Prostate gland (tissue), 2 donors: ENCODE measurements at regions not wholly inside any gene's neighbourhood (a gene's known extent, or its start where the extent isn't known, plus 50 kb on each side); places are given as distances from the start of the nearest gene placed in this dataset.

ENCODE experiments used
- POLR2A ChIP-seq: fragments of 450-650 bp; IDR thresholded peaks from one replicate; pipeline ENCODE4 v1.6.1; 2016; ENCODE audit warnings: antibody characterized with exemption, mild to moderate bottlenecking
- POLR2AphosphoS5 ChIP-seq: sonication (generic); formaldehyde crosslinking; IDR thresholded peaks from one replicate; pipeline ENCODE4 v1.6.1; 2017; ENCODE audit warnings: antibody characterized with exemption
- TF ChIP-seq, protein P1 (sequence below), 4 experiments: fragments of 200-600 bp in 2 of 4; fragments of 450-650 bp in 2 of 4; sonication (generic) in 2 of 4; IDR thresholded peaks; 1 replicate in 3 of 4; 2 replicates in 1 of 4; pipeline ENCODE4 v1.5.1; 2016 to 2019; ENCODE audit warnings: antibody characterized with exemption in 4 of 4, mild to moderate bottlenecking in 2 of 4, moderate library complexity in 2 of 4

GRCh38 chr2:195029804-195030654 lies 627.0 kb upstream of the SLC39A10 start:
- TF ChIP-seq, protein P1, sequence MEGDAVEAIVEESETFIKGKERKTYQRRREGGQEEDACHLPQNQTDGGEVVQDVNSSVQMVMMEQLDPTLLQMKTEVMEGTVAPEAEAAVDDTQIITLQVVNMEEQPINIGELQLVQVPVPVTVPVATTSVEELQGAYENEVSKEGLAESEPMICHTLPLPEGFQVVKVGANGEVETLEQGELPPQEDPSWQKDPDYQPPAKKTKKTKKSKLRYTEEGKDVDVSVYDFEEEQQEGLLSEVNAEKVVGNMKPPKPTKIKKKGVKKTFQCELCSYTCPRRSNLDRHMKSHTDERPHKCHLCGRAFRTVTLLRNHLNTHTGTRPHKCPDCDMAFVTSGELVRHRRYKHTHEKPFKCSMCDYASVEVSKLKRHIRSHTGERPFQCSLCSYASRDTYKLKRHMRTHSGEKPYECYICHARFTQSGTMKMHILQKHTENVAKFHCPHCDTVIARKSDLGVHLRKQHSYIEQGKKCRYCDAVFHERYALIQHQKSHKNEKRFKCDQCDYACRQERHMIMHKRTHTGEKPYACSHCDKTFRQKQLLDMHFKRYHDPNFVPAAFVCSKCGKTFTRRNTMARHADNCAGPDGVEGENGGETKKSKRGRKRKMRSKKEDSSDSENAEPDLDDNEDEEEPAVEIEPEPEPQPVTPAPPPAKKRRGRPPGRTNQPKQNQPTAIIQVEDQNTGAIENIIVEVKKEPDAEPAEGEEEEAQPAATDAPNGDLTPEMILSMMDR (IDR thresholded peaks at IDR 0.05): no peak
- TF ChIP-seq POLR2A (no peak), POLR2AphosphoS5 (peak; percentile 54)
